HCT116 (cell line): ENCODE measurements at regions not wholly inside any gene's neighbourhood (a gene's known extent, or its start where the extent isn't known, plus 50 kb on each side); places are given as distances from the start of the nearest gene placed in this dataset.

Source experiments
- ATAC-seq: fragments of 200-7000 bp; cut with Tn5 transposase; 2 replicates; pipeline ENCODE4 v1.9.1; 2020; ENCODE audit warnings: mild to moderate bottlenecking, moderate library complexity
- BruUV-seq: library from RNA; stranded (reverse); fragments of 400-500 nt; replicated peaks from 2 replicates; lab custom pipeline; 2021; lab: Mats Ljungman, UMichigan
- CTCF ChIA-PET: fragments of 300-600 bp; sonication (Branson Sonifier 250); formaldehyde crosslinking; loops from one replicate; lab custom pipeline; 2021; ENCODE audit warnings: antibody characterized with exemption; lab: Charles Lee
- POLR2A ChIA-PET: fragments of 300-600, 350-600 bp; sonication (Branson Sonifier 250); formaldehyde crosslinking; loops from one replicate; lab custom pipeline; 2021; ENCODE audit warnings: antibody characterized with exemption; lab: Charles Lee
- RAD21 ChIA-PET, 2 experiments: fragments of 300-600 bp; sonication (Branson Sonifier 250); formaldehyde crosslinking; loops; one replicate each; lab custom pipeline; 2023; ENCODE audit warnings: low total read pairs in 2 of 2; ENCODE audit not compliant: uncharacterized antibody in 2 of 2, unreplicated experiment in 2 of 2, low non-redundant PET in 1 of 2; lab: Charles Lee
- DNase-seq: peaks from one replicate; pipeline ENCODE4 v3.0.0-alpha.2; 2010; ENCODE audit warnings: low read depth, low spot score
- H2AFZ ChIP-seq: fragments of 200-600 bp; shearing (Covaris generic), sonication (generic); 2 replicates; pipeline ENCODE4 v1.6.1; 2017; ENCODE audit warnings: low read depth, mixed run types, mixed read lengths, antibody characterized with exemption, low read length; ENCODE audit not compliant: poor library complexity, severe bottlenecking
- H3K27ac ChIP-seq: 2 replicates; pipeline ENCODE4 v1.5.1; 2012; ENCODE audit warnings: low read depth, low read length
- H3K27me3 ChIP-seq: fragments of 200-600 bp; sonication (generic); 2 replicates; pipeline ENCODE4 v1.6.1; 2016; ENCODE audit warnings: mixed run types, low read length, mixed read lengths; ENCODE audit not compliant: insufficient read depth
- H3K36me3 ChIP-seq, 2 experiments: fragments of 200-500 bp in 1 of 2; fragments of 200-600 bp in 1 of 2; sonication (Bioruptor generic) in 1 of 2; sonication (generic) in 1 of 2; 2 replicates each; pipeline versions ENCODE4 v1.5.1 to v1.6.1; 2014 to 2016; ENCODE audit warnings: low read length in 2 of 2, inconsistent platforms in 1 of 2, mixed read lengths in 1 of 2, mixed run types in 1 of 2; ENCODE audit not compliant: insufficient read depth in 2 of 2, control insufficient read depth in 1 of 2
- H3K4me1 ChIP-seq, 2 experiments: fragments of 200-600 bp in 1 of 2; sonication (generic) in 1 of 2; 2 replicates each; pipeline versions ENCODE4 v1.5.1 to v1.6.1; 2012 to 2017; ENCODE audit warnings: low read length in 2 of 2, inconsistent platforms in 1 of 2, mild to moderate bottlenecking in 1 of 2, mixed read lengths in 1 of 2, mixed run types in 1 of 2, moderate library complexity in 1 of 2; ENCODE audit not compliant: insufficient read depth in 2 of 2, control insufficient read depth in 1 of 2
- H3K4me2 ChIP-seq: fragments of 200-600 bp; sonication (generic); 2 replicates; pipeline ENCODE4 v1.6.1; 2017; ENCODE audit warnings: mixed run types, low read length, mixed read lengths
- H3K4me3 ChIP-seq, 2 experiments: fragments of 200-600 bp in 1 of 2; sonication (generic) in 1 of 2; replicated peaks in 1 of 2; 2 replicates each; pipeline ENCODE4 v1.5.1; 2011 to 2016; ENCODE audit warnings: low read length in 2 of 2, control low read depth in 1 of 2, low read depth in 1 of 2, mild to moderate bottlenecking in 1 of 2, mixed read lengths in 1 of 2, mixed run types in 1 of 2
- H3K79me2 ChIP-seq: fragments of 200-600 bp; sonication (generic); 2 replicates; pipeline ENCODE4 v1.6.1; 2017; ENCODE audit warnings: mild to moderate bottlenecking, mixed run types, low read length, moderate library complexity, mixed read lengths; ENCODE audit not compliant: insufficient read depth
- H3K9ac ChIP-seq: fragments of 200-600 bp; sonication (generic); 2 replicates; pipeline ENCODE4 v1.6.1; 2016; ENCODE audit warnings: low read length, mixed read lengths
- H3K9me2 ChIP-seq: fragments of 200-600 bp; sonication (generic), shearing (Covaris generic); 2 replicates; pipeline ENCODE4 v1.6.1; 2017; ENCODE audit warnings: mixed run types, mild to moderate bottlenecking, moderate library complexity; ENCODE audit not compliant: insufficient read depth
- H3K9me3 ChIP-seq, 2 experiments: fragments of 200-500 bp in 1 of 2; fragments of 200-600 bp in 1 of 2; sonication (Bioruptor generic) in 1 of 2; sonication (generic) in 1 of 2; 2 replicates each; pipeline ENCODE4 v1.6.1; 2014 to 2017; ENCODE audit warnings: low read length in 2 of 2, mixed read lengths in 2 of 2, inconsistent platforms in 1 of 2, low read depth in 1 of 2, mild to moderate bottlenecking in 1 of 2, mixed run types in 1 of 2, moderate library complexity in 1 of 2; ENCODE audit not compliant: control insufficient read depth in 1 of 2, insufficient read depth in 1 of 2
- H4K20me1 ChIP-seq: fragments of 200-600 bp; sonication (generic), shearing (Covaris generic); 2 replicates; pipeline ENCODE4 v1.6.1; 2017; ENCODE audit warnings: mixed run types, mild to moderate bottlenecking, moderate library complexity; ENCODE audit not compliant: insufficient read depth
- ATF3 ChIP-seq: IDR thresholded peaks from 2 replicates; pipeline ENCODE4 v1.6.1; 2012
- CEBPB ChIP-seq: IDR thresholded peaks from 2 replicates; pipeline ENCODE4 v1.6.1; 2012; ENCODE audit warnings: low read depth
- EGR1 ChIP-seq: IDR thresholded peaks from 2 replicates; pipeline ENCODE4 v1.6.1; 2012; ENCODE audit warnings: low read depth
- FOSL1 ChIP-seq: IDR thresholded peaks from 2 replicates; pipeline ENCODE4 v1.6.1; 2012; ENCODE audit warnings: low read depth
- POLR2AphosphoS5 ChIP-seq: IDR thresholded peaks from 2 replicates; pipeline ENCODE4 v1.6.1; 2011; ENCODE audit warnings: mild to moderate bottlenecking, low read depth, low read length, moderate library complexity
- RAD21 ChIP-seq: IDR thresholded peaks from 2 replicates; pipeline ENCODE4 v1.6.1; 2012; ENCODE audit warnings: low read depth, mild to moderate bottlenecking
- SP1 ChIP-seq: IDR thresholded peaks from 2 replicates; pipeline ENCODE4 v1.6.1; 2012; ENCODE audit warnings: low read depth
- YY1 ChIP-seq: IDR thresholded peaks from 2 replicates; pipeline ENCODE4 v1.6.1; 2011; ENCODE audit warnings: low read length, low read depth, moderate library complexity, mild to moderate bottlenecking; ENCODE audit not compliant: insufficient replicate concordance; ENCODE audit errors: extremely low read depth
- intact Hi-C: fragments of 100-400 bp; cut with micrococcal nuclease; formaldehyde crosslinking; loops from 2 replicates; pipeline ENCODE4 v1.10.0; 2022
- TF ChIP-seq, protein P1 (sequence below): IDR thresholded peaks from 2 replicates; pipeline ENCODE4 v1.6.1; 2011; ENCODE audit warnings: mild to moderate bottlenecking, low read length, moderate library complexity; ENCODE audit not compliant: insufficient replicate concordance; ENCODE audit errors: extremely low read depth

GRCh38 chr2:126449677-126450076 lies 206.3 kb upstream of the GYPC start:
- no peak for DNase-seq
- H3K79me2 ChIP-seq = no peaks in the 10 kb centered on the region
- no peak for ATAC-seq
- H3K36me3 ChIP-seq = no peaks in the 10 kb centered on the region
- peaks cover 0 to 3% of the 10 kb centered on the region in 2 experiments; a peak in 1 of 4 replicates for H3K9me3 ChIP-seq
- H3K9ac ChIP-seq = no peak overlapping the region
- no peaks in the 10 kb centered on the region for H3K9me2 ChIP-seq
- H4K20me1 ChIP-seq = no peaks in the 10 kb centered on the region
- no peak overlapping the region for H3K4me2 ChIP-seq
- intact Hi-C loops = no loop called here
- H3K27me3 ChIP-seq = no peaks in the 10 kb centered on the region
- H3K27ac ChIP-seq = no peak overlapping the region
- H3K4me3 ChIP-seq = no peak overlapping the region
- ChIA-PET RAD21 (no interaction called here), POLR2A (no interaction called here), CTCF (no interaction called here)
- no peak overlapping the region for H2AFZ ChIP-seq
- TF ChIP-seq FOSL1 (no peak), CEBPB (no peak), POLR2AphosphoS5 (no peak), RAD21 (no peak), SP1 (no peak), ATF3 (no peak), EGR1 (no peak), YY1 (no peak)
- TF ChIP-seq, protein P1, sequence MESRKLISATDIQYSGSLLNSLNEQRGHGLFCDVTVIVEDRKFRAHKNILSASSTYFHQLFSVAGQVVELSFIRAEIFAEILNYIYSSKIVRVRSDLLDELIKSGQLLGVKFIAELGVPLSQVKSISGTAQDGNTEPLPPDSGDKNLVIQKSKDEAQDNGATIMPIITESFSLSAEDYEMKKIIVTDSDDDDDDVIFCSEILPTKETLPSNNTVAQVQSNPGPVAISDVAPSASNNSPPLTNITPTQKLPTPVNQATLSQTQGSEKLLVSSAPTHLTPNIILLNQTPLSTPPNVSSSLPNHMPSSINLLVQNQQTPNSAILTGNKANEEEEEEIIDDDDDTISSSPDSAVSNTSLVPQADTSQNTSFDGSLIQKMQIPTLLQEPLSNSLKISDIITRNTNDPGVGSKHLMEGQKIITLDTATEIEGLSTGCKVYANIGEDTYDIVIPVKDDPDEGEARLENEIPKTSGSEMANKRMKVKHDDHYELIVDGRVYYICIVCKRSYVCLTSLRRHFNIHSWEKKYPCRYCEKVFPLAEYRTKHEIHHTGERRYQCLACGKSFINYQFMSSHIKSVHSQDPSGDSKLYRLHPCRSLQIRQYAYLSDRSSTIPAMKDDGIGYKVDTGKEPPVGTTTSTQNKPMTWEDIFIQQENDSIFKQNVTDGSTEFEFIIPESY = no peak
- no peaks in the 10 kb centered on the region for H3K4me1 ChIP-seq
- BruUV-seq = no TSS peak
